Activated CD4-positive, alpha-beta T cell treated with anti-CD3 and anti-CD28 coated beads, Interleukin-2, amount 50 U/mL, for 16 hours (primary cell): ENCODE measurements at regions not wholly inside any gene's neighbourhood (a gene's known extent, or its start where the extent isn't known, plus 50 kb on each side); places are given as distances from the start of the nearest gene placed in this dataset.

ENCODE experiments used
- DNase-seq: peaks from one replicate; pipeline ENCODE4 v3.0.0-alpha.2; 2020

GRCh38 chr11:79747406-79747805, 306.6 kb upstream of the TENM4 start:
- DNase-seq = no peak

- no peak for DNase-seq
Measured at GRCh38 chr11:79744941-79745340, 304.1 kb upstream of the TENM4 start.

DNA sequence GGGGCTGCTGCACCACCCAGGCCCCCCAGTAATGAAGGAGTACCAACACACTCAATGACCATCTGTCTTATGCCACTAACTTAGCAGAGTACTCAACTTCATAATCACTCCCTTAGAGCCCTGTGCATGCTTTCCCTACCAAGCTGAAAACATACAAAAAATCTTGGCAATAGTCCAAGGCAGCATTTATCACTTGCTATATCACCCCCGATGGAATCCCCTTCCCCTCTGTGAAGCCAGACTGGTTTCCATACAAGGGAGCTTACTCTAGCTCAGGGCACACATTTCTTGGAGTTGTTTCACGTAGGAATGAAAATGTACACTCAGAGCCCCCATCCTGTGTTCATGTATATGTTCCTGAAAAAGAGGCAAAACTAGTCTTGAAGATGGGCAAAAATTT, 301.3 kb upstream of the TENM4 start:
- no peak for DNase-seq

- DNase-seq = no peak
Measured at GRCh38 chr11:79739591-79739990, 298.8 kb upstream of the TENM4 start.

DNA sequence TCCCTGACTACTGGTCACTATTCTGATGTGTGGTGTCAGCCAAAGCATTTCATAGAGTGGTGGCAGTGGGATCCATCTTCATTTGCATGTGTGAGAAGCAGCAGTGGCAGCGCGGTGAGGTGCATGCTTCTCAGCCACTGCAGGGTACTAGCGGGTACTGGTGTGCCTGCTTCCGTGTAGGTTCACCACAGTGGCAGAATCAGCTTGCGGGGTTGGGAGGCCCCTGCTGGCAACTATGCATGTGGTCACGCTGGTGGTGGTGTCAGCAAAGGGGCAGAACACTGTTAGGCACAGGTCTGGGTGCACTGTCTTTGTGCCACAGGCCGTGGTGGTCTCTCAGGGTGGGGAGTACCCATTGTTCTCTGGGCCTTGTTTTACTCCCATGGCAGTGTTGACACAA, 286.4 kb upstream of the TENM4 start:
- DNase-seq = no peak

GRCh38 chr11:79720115-79720514, 279.3 kb upstream of the TENM4 start:
- DNase-seq = no peak

DNA sequence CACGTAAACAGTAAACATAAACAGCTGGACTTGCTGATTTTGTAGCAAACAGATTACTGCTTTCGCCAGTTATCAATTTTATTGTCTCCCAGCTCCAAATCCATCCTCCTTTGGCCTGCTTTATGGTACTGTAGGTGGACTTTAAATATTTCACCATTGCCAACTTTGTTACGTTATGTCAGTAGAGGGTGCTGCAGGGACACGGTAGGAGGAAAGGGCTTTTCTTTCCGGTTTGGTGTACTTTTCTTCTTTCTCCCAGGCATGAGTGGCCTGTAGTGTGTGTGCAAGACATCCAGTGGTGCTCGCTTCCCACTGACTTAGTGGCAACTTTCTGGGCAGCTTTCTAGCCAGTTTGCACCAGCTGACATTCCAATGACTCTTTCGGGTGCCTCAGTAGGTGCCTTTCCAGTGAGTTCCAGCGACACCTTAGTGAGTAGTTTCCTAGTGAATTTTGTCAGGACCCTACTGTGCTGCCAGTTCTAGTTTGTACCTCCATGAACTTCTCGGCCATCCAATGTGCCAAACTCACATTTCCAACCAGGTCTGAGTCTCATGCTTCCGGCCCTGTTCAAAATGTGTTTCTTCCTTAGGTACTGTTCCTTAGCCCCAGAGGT, 267.6 kb upstream of the TENM4 start:
- DNase-seq = peak; percentile 5

DNA sequence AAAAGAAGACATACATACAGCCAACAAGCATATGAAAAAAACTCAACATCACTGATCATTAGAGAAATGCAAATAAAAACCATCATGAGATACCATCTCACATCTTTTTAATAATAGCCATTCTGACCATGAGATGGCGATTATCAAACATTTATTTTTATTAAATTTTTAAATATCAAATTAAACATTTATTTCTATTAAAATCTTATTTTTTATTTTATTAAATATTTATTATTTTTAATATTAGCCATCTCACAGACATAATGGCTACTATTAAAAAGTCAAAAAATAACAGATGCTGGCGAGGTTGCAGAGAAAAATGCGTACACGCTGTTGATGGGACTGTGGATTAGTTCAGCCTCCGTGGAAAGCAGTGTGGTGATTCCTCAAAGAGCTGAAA, 264.8 kb upstream of the TENM4 start:
- DNase-seq = no peak

DNA sequence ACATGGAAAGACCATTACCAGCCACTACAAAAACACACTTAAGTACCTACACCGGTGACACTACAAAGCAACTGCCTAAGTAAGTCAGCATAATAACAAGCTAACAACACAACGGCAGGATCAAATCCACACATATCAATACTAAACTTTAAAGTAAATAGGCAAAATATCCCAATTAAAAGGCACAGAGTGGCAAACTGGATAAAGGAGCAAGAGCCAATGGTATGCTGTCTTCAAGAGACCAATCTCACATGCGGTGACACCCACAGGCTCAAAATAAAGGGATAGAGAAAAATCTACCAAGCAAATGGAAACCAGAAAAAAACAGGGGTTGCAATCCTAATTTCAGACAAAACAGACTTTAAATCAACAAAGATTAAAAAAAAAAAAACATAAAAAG, 261.5 kb upstream of the TENM4 start:
- no peak for DNase-seq

GRCh38 chr11:79699246-79699645, 258.4 kb upstream of the TENM4 start:
- no peak for DNase-seq

DNA sequence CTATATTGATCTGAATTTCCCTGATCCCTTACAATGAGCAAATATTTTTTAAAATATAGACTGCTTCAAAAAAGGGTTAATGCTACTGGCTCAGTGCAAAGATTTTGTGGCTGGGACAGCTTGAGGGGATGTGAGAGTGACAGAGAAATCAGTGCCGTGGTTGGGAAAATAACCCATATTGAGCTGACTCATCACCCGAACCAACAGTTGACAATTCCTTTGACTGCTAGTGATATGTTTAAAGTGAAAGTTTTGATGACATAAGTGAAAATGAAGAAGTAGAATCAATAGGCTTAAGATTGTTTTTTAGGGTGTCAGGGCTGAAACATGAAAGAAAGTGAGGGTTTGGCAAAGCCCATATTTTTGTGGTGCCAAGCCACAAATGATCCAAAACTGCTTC, 257.1 kb upstream of the TENM4 start:
- peak; percentile 6 for DNase-seq

DNA sequence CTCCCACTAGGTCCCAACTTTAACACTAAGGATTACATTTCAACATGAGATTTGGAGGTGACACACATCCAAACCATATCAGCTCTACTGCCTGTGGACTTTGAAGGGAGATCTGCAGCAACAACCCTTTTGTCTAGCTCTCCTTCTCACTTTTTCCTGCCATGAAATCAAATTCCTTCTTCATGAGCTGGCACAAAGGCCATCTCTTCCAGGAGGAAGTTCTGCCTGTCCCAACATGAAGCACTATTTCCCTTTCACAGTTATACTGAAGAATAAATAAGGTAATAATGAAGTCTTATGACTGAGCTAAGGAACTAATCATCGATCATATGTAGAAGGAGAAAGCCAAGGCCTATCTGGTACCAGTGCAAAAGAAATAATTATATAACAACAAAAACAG, 253.5 kb upstream of the TENM4 start:
- no peak for DNase-seq

GRCh38 chr11:79691445-79691844, 250.6 kb upstream of the TENM4 start:
- no peak for DNase-seq

GRCh38 chr11:79686703-79687419, 246.0 kb upstream of the TENM4 start:
- DNase-seq = no peak

GRCh38 chr11:79683930-79684329, 243.1 kb upstream of the TENM4 start:
- DNase-seq = no peak

GRCh38 chr11:79678780-79679452, 238.1 kb upstream of the TENM4 start:
- no peak for DNase-seq

GRCh38 chr11:79676396-79676795, 235.6 kb upstream of the TENM4 start:
- DNase-seq = no peak

DNA sequence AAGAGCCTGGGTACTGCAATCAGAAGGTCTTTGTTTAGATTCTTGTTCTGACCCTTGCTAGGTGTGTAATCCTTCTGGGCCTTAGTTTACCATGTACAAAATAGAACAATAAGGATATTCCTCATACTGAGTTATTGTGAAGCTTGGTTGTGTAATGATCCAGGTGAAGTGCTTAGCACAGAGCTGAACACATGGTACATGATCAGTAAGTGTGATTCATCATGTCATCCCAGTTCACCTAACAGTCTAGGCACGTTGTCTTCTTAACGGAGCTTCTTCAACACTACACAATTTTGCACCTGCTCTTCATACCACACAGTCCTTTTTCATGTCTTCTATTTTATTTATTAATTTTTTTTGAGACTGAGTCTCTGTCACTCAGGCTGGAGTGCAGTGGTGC, 234.3 kb upstream of the TENM4 start:
- no peak for DNase-seq

GRCh38 chr11:79672786-79673185, 232.0 kb upstream of the TENM4 start:
- no peak for DNase-seq

DNA sequence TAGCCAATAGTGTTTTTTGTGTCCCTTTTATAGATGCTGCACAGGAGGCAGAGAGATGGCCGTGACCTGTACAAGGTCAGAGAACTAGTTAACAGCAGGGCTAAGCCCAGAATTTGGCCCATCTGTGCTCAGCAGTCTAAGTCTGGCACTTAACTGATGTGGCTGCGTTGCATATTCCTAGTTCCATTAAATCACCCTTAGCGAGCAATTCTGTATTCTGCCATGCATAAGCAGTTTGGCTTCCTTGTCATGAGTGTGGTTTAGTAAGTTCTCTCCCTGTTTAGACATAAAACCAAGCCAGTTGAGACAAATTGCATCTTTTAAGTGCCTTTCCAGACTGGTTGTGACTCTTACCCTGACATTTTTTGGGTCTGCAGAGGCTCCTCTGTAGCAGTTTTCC, 230.6 kb upstream of the TENM4 start:
- no peak for DNase-seq

- DNase-seq = no peak
Measured at GRCh38 chr11:79670882-79671281, 230.1 kb upstream of the TENM4 start.

- no peak for DNase-seq
Measured at GRCh38 chr11:79668575-79668974, 227.7 kb upstream of the TENM4 start.

- no peak for DNase-seq
Measured at GRCh38 chr11:79667380-79667779, 226.6 kb upstream of the TENM4 start.

GRCh38 chr11:79663017-79663416, 222.2 kb upstream of the TENM4 start:
- DNase-seq = no peak

DNA sequence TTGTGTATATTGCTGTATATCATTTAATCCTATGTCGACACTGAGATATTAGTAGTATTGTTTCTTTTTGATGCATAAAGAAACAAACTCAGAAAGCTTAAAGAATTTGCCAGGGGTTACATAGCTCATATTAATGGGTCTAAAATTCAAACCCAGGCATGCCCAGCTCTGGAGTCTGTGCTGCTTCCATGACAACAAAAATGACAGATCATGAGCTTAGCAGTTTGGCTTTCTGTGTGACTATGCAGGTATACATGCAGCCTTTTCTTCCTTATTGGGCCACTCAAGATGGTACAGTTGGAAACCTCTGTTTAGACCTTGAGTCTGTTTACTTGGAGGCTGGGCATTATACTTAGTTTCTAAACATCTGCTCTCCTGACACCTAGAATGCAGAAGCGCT, 220.5 kb upstream of the TENM4 start:
- DNase-seq = no peak
